ENCODE measurements at regions not wholly inside any gene's neighbourhood (a gene's known extent, or its start where the extent isn't known, plus 50 kb on each side); places are given as distances from the start of the nearest gene placed in this dataset.

DNA sequence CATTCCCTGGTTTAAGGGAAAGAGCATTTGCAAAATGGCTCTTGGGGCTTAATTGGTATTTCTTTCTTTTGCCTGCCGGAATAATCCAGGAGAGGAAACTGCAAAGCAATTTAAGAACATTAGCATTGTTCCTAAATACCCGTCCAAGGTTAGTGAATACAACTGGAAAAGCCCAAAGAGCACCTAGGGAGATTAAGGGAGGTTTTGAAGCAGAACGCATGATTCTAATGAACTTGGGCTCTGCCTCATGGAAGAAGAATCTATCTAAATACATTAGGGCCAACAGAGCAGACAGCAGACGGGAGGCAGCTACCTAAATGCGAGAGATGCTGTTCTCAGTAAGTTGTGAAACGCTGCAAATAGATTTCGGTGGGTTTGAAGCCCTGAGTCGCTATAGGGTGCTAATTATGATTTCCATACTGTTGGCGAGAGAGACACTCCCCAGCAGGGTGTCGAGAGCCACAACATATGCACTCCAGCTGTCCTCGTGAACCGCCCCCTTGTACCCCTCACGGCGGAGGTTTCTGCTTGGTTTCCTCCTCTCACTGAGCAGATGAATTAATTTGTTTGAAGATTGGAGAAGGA, 326.7 kb upstream of the CAMK1G start:
- Histone ChIP-seq H3K4me2 (no peak overlapping the region), H3K79me2 (ENCODE audit: low read depth) (no peaks in the 10 kb centered on the region), H4K20me1 (ENCODE audit: insufficient read depth) (no peaks in the 10 kb centered on the region), H3F3A (ENCODE audit: insufficient read depth, low read depth) (no peaks in the 10 kb centered on the region), H3K4me3 (no peak overlapping the region), H3K9me3 (ENCODE audit: insufficient read depth, low read depth) (peaks cover 21% of the 10 kb centered on the region), H3K36me3 (ENCODE audit: low read depth) (no peaks in the 10 kb centered on the region), H3K9me2 (ENCODE audit: insufficient read depth) (0 out of 2 replicates have a peak, but pooled peaks cover 4% of the 10 kb centered on the region), H3K27me3 (ENCODE audit: insufficient read depth, low read depth) (no peaks in the 10 kb centered on the region), H2AFZ (no peak overlapping the region), H3K4me1 (replicated peaks; ENCODE audit: insufficient read depth) (no peaks in the 10 kb centered on the region), H3K27ac (no peak overlapping the region)
- TF ChIP-seq, protein P1, sequence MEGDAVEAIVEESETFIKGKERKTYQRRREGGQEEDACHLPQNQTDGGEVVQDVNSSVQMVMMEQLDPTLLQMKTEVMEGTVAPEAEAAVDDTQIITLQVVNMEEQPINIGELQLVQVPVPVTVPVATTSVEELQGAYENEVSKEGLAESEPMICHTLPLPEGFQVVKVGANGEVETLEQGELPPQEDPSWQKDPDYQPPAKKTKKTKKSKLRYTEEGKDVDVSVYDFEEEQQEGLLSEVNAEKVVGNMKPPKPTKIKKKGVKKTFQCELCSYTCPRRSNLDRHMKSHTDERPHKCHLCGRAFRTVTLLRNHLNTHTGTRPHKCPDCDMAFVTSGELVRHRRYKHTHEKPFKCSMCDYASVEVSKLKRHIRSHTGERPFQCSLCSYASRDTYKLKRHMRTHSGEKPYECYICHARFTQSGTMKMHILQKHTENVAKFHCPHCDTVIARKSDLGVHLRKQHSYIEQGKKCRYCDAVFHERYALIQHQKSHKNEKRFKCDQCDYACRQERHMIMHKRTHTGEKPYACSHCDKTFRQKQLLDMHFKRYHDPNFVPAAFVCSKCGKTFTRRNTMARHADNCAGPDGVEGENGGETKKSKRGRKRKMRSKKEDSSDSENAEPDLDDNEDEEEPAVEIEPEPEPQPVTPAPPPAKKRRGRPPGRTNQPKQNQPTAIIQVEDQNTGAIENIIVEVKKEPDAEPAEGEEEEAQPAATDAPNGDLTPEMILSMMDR (conservative IDR thresholded peaks at IDR 0.05) = no peak
- TF ChIP-seq EZH2 (IDR thresholded peaks at IDR 0.05; ENCODE audit: low read depth) = no peak
- intact Hi-C loops (cut with micrococcal nuclease; ENCODE audit: unreplicated experiment) = no loop called here
- ChIA-PET CTCF (no interaction called here), POLR2A (ENCODE audit: unreplicated experiment) (no interaction called here)
- no TSS peak for BruUV-seq (replicated peaks)
- DNase-seq = no peak

DNA sequence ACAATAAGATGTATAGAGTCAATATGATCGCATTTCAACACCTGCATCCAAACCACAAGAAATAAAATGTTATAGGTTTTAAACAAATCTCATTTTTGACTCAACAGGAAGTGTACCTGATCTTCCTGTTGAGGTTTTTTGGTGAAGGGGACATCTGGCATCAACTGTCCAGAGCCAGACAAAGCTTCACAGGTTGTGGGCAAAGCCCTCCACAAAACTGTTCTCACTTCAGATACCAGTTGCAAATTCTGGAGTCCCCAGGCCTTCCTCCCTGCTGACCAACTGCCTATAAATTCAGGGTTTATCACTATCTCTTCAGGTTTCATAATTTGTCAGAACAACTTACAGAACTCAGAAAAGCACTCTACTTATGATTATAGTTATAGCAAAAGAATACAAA, 326.1 kb upstream of the CAMK1G start:
- no peaks in the 10 kb centered on the region for H3K4me1 ChIP-seq (replicated peaks; ENCODE audit: insufficient read depth)
- ChIA-PET CTCF (no interaction called here), POLR2A (ENCODE audit: unreplicated experiment) (no interaction called here)
- no peak for DNase-seq
- no peaks in the 10 kb centered on the region for H3K79me2 ChIP-seq (ENCODE audit: low read depth)
- H3K4me3 ChIP-seq = no peak overlapping the region
- no peak overlapping the region for H2AFZ ChIP-seq
- no peaks in the 10 kb centered on the region for H3K36me3 ChIP-seq (ENCODE audit: low read depth)
- BruUV-seq (replicated peaks) = no TSS peak
- intact Hi-C loops (cut with micrococcal nuclease; ENCODE audit: unreplicated experiment) = no loop called here
- no peak overlapping the region for H3K27ac ChIP-seq
- H4K20me1 ChIP-seq (ENCODE audit: insufficient read depth) = no peaks in the 10 kb centered on the region
- 0 out of 2 replicates have a peak, but pooled peaks cover 4% of the 10 kb centered on the region for H3K9me2 ChIP-seq (ENCODE audit: insufficient read depth)
- H3K27me3 ChIP-seq (ENCODE audit: insufficient read depth, low read depth) = no peaks in the 10 kb centered on the region
- H3K4me2 ChIP-seq = no peak overlapping the region
- no peak for TF ChIP-seq EZH2 (IDR thresholded peaks at IDR 0.05; ENCODE audit: low read depth)
- TF ChIP-seq, protein P1 (conservative IDR thresholded peaks at IDR 0.05) = no peak
- H3K9me3 ChIP-seq (ENCODE audit: insufficient read depth, low read depth) = peaks cover 21% of the 10 kb centered on the region
- H3F3A ChIP-seq (ENCODE audit: insufficient read depth, low read depth) = no peaks in the 10 kb centered on the region

DNA sequence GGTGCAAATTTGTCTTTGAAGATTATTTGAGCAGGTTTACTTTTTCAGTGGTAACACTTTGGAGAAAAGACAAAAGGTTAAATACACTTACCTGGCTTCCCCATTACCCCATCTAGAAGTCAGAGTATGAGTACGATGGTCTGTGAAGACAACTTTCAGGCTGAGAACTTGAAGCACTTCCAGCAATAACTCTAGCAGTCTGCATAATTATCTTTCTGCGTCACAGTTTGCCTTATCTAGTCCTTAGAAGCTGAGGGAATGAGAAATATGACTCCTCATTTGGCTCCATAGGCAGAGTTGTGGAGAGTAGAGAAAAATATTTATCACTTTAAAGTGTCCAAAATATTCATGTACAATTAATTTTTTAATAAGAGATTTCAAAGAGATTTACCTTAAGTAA, 323.4 kb upstream of the CAMK1G start:
- H3K36me3 ChIP-seq (ENCODE audit: low read depth) = no peaks in the 10 kb centered on the region
- H2AFZ ChIP-seq = no peak overlapping the region
- H3K27me3 ChIP-seq (ENCODE audit: insufficient read depth, low read depth) = no peaks in the 10 kb centered on the region
- no peaks in the 10 kb centered on the region for H4K20me1 ChIP-seq (ENCODE audit: insufficient read depth)
- H3K4me2 ChIP-seq = no peak overlapping the region
- DNase-seq = no peak
- no peaks in the 10 kb centered on the region for H3K79me2 ChIP-seq (ENCODE audit: low read depth)
- POLR2A ChIA-PET (ENCODE audit: unreplicated experiment) = no interaction called here
- H3K4me3 ChIP-seq = no peak overlapping the region
- BruUV-seq (replicated peaks) = no TSS peak
- no peaks in the 10 kb centered on the region for H3F3A ChIP-seq (ENCODE audit: insufficient read depth, low read depth)
- H3K9me2 ChIP-seq (ENCODE audit: insufficient read depth) = 0 out of 2 replicates have a peak, but pooled peaks cover 4% of the 10 kb centered on the region
- TF ChIP-seq EZH2 (IDR thresholded peaks at IDR 0.05; ENCODE audit: low read depth) = no peak
- TF ChIP-seq, protein P1 (conservative IDR thresholded peaks at IDR 0.05) = no peak
- CTCF ChIA-PET = interaction anchor here (1.8 kb wide), 1 partner anchor 11 kb away, joined by 5 read pairs; no protein-coding TSS in a partner anchor
- intact Hi-C loops (cut with micrococcal nuclease; ENCODE audit: unreplicated experiment) = no loop called here
- H3K4me1 ChIP-seq (replicated peaks; ENCODE audit: insufficient read depth) = no peaks in the 10 kb centered on the region
- H3K9me3 ChIP-seq (ENCODE audit: insufficient read depth, low read depth) = peaks cover 21% of the 10 kb centered on the region
- no peak overlapping the region for H3K27ac ChIP-seq

Measured in PC-9 (cell line).